HCT116 (cell line): ENCODE measurements at regions not wholly inside any gene's neighbourhood (a gene's known extent, or its start where the extent isn't known, plus 50 kb on each side); places are given as distances from the start of the nearest gene placed in this dataset.

ENCODE experiments used
- TF ChIP-seq, protein P1 (sequence below), 3 experiments: fragments of 200-600 bp in 1 of 3; sonication (generic) in 1 of 3; IDR thresholded peaks in 2 of 3; conservative IDR thresholded peaks in 1 of 3; 2 replicates each; pipeline ENCODE4 v1.5.1; 2012 to 2017; ENCODE audit warnings: low read depth in 2 of 3, low read length in 2 of 3, antibody characterized with exemption in 1 of 3, borderline replicate concordance in 1 of 3, control low read depth in 1 of 3, mild to moderate bottlenecking in 1 of 3, mixed read lengths in 1 of 3, mixed run types in 1 of 3, moderate library complexity in 1 of 3; ENCODE audit not compliant: insufficient read depth in 1 of 3
- TF ChIP-seq, protein P2 (sequence below): IDR thresholded peaks from 2 replicates; pipeline ENCODE4 v1.6.1; 2012; ENCODE audit warnings: low read depth

DNA sequence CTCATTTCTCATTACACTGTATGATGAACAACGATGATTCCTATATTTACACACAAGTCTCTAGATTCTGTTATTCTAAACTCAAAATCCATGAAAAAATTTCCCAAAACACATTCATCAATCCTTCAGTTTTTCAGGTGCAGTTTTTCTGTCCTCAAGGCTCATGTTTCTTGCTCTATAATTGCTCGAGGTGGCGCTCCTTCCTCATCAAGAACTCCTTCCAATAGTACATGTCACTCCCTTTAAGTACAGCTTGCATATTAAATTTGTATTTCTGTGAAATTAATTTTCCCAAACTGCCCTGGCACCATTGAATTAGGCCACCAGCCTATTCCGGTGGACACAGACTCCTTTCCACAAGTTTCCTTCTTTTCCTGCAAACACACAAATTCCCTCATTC, 188.7 kb upstream of the MINDY3 start:
- TF ChIP-seq, protein P1, sequence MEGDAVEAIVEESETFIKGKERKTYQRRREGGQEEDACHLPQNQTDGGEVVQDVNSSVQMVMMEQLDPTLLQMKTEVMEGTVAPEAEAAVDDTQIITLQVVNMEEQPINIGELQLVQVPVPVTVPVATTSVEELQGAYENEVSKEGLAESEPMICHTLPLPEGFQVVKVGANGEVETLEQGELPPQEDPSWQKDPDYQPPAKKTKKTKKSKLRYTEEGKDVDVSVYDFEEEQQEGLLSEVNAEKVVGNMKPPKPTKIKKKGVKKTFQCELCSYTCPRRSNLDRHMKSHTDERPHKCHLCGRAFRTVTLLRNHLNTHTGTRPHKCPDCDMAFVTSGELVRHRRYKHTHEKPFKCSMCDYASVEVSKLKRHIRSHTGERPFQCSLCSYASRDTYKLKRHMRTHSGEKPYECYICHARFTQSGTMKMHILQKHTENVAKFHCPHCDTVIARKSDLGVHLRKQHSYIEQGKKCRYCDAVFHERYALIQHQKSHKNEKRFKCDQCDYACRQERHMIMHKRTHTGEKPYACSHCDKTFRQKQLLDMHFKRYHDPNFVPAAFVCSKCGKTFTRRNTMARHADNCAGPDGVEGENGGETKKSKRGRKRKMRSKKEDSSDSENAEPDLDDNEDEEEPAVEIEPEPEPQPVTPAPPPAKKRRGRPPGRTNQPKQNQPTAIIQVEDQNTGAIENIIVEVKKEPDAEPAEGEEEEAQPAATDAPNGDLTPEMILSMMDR (IDR thresholded peaks at IDR 0.05 in 2 of 3, conservative IDR thresholded peaks at IDR 0.05 in 1 of 3; ENCODE audit: borderline replicate concordance in 1 of 3, insufficient read depth in 1 of 3, low read depth in 2 of 3, low read length in 2 of 3), result peak; percentile 24 to 44 (median 33); a peak in 5 of 6 replicates
- TF ChIP-seq, protein P2, sequence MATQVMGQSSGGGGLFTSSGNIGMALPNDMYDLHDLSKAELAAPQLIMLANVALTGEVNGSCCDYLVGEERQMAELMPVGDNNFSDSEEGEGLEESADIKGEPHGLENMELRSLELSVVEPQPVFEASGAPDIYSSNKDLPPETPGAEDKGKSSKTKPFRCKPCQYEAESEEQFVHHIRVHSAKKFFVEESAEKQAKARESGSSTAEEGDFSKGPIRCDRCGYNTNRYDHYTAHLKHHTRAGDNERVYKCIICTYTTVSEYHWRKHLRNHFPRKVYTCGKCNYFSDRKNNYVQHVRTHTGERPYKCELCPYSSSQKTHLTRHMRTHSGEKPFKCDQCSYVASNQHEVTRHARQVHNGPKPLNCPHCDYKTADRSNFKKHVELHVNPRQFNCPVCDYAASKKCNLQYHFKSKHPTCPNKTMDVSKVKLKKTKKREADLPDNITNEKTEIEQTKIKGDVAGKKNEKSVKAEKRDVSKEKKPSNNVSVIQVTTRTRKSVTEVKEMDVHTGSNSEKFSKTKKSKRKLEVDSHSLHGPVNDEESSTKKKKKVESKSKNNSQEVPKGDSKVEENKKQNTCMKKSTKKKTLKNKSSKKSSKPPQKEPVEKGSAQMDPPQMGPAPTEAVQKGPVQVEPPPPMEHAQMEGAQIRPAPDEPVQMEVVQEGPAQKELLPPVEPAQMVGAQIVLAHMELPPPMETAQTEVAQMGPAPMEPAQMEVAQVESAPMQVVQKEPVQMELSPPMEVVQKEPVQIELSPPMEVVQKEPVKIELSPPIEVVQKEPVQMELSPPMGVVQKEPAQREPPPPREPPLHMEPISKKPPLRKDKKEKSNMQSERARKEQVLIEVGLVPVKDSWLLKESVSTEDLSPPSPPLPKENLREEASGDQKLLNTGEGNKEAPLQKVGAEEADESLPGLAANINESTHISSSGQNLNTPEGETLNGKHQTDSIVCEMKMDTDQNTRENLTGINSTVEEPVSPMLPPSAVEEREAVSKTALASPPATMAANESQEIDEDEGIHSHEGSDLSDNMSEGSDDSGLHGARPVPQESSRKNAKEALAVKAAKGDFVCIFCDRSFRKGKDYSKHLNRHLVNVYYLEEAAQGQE, result no peak
